Keratinocyte (primary cell): ENCODE measurements at regions not wholly inside any gene's neighbourhood (a gene's known extent, or its start where the extent isn't known, plus 50 kb on each side); places are given as distances from the start of the nearest gene placed in this dataset.

Source experiments
- DNase-seq: peaks from one replicate; pipeline ENCODE4 v3.0.0-alpha.2; 2011; ENCODE audit warnings: low read depth, missing footprints, low spot score
- FAIRE-seq: peaks from 2 replicates; lab custom pipeline; 2011; peaks lifted over from hg19 to GRCh38; lab: Jason Lieb, UNC
- H2AFZ ChIP-seq: 2 replicates; pipeline ENCODE4 v1.6.0; 2012; ENCODE audit warnings: low read length, control low read depth, inconsistent platforms; ENCODE audit not compliant: control insufficient read depth
- H3K27ac ChIP-seq: 2 replicates; pipeline ENCODE4 v1.5.1; 2011; ENCODE audit warnings: low read length; ENCODE audit not compliant: control insufficient read depth, insufficient read depth
- H3K27me3 ChIP-seq: 3 replicates; pipeline ENCODE4 v1.6.0; 2011; ENCODE audit warnings: low read length; ENCODE audit not compliant: control insufficient read depth, insufficient read depth; ENCODE audit errors: extremely low read depth
- H3K36me3 ChIP-seq, 2 experiments: 2 replicates in 1 of 2; 3 replicates in 1 of 2; pipeline ENCODE4 v1.5.1; 2011; ENCODE audit warnings: low read length in 2 of 2, mild to moderate bottlenecking in 1 of 2; ENCODE audit not compliant: control insufficient read depth in 2 of 2, insufficient read depth in 2 of 2; ENCODE audit errors: extremely low read depth in 1 of 2
- H3K4me1 ChIP-seq: 3 replicates; pipeline ENCODE4 v1.5.1; 2011; ENCODE audit warnings: low read length; ENCODE audit not compliant: control insufficient read depth, insufficient read depth; ENCODE audit errors: extremely low read depth
- H3K4me2 ChIP-seq: 3 replicates; pipeline ENCODE4 v1.6.0; 2011; ENCODE audit warnings: low read depth, low read length; ENCODE audit not compliant: control insufficient read depth, insufficient read depth; ENCODE audit errors: extremely low read depth
- H3K4me3 ChIP-seq, 3 experiments: fragments of 200-600 bp in 1 of 3; sonication (generic) in 1 of 3; 2 replicates in 2 of 3; 3 replicates in 1 of 3; pipeline ENCODE4 v1.5.1; 2011 to 2016; ENCODE audit warnings: low read length in 3 of 3, mild to moderate bottlenecking in 3 of 3, control low read depth in 2 of 3, inconsistent platforms in 1 of 3, low read depth in 1 of 3, mixed read lengths in 1 of 3, mixed run types in 1 of 3, moderate library complexity in 1 of 3; ENCODE audit not compliant: control insufficient read depth in 2 of 3, insufficient read depth in 2 of 3; ENCODE audit errors: extremely low read depth in 1 of 3
- H3K79me2 ChIP-seq: 2 replicates; pipeline ENCODE4 v1.6.0; 2012; ENCODE audit warnings: low read length; ENCODE audit not compliant: control insufficient read depth, insufficient read depth
- H3K9ac ChIP-seq: 3 replicates; pipeline ENCODE4 v1.6.0; 2011; ENCODE audit warnings: low read length; ENCODE audit not compliant: control insufficient read depth, insufficient read depth; ENCODE audit errors: extremely low read depth
- H3K9me1 ChIP-seq: 3 replicates; pipeline ENCODE4 v1.6.0; 2011; ENCODE audit warnings: low read length; ENCODE audit not compliant: control insufficient read depth, insufficient read depth; ENCODE audit errors: extremely low read depth
- H3K9me3 ChIP-seq: 2 replicates; pipeline ENCODE4 v1.5.1; 2012; ENCODE audit warnings: low read depth, low read length; ENCODE audit not compliant: control insufficient read depth
- H4K20me1 ChIP-seq: 3 replicates; pipeline ENCODE4 v1.6.0; 2011; ENCODE audit warnings: low read length; ENCODE audit not compliant: control insufficient read depth, insufficient read depth; ENCODE audit errors: extremely low read depth
- CTCF ChIP-seq, 3 experiments: IDR thresholded peaks in 1 of 3; conservative IDR thresholded peaks in 1 of 3; optimal IDR thresholded peaks in 1 of 3; 2 replicates in 2 of 3; 3 replicates in 1 of 3; pipeline versions ENCODE3 to v1.5.1; 2011; ENCODE audit warnings: low read length in 3 of 3, mild to moderate bottlenecking in 3 of 3, moderate library complexity in 2 of 3, control low read depth in 1 of 3, inconsistent platforms in 1 of 3; ENCODE audit not compliant: insufficient read depth in 2 of 3; ENCODE audit errors: extremely low read depth in 1 of 3
- EZH2 ChIP-seq: IDR thresholded peaks from one replicate; pipeline ENCODE4 v1.6.1; 2012; ENCODE audit warnings: inconsistent platforms, mild to moderate bottlenecking, low read length, moderate library complexity
- dilution Hi-C: fragments of 300-500 bp; cut with MboI; formaldehyde crosslinking; loops from one replicate; pipeline ENCODE4 v1.7.0; 2020; ENCODE audit warnings: low sequenced_read_pairs; ENCODE audit not compliant: extremely low pct_ligation_motif_present

- no peak for FAIRE-seq
- H3K27ac ChIP-seq: no peak overlapping the region
- dilution Hi-C loops: no loop called here
These were observed 756.2 kb downstream of the CDH9 start for GRCh38 chr5:26282190-26282589.

DNA sequence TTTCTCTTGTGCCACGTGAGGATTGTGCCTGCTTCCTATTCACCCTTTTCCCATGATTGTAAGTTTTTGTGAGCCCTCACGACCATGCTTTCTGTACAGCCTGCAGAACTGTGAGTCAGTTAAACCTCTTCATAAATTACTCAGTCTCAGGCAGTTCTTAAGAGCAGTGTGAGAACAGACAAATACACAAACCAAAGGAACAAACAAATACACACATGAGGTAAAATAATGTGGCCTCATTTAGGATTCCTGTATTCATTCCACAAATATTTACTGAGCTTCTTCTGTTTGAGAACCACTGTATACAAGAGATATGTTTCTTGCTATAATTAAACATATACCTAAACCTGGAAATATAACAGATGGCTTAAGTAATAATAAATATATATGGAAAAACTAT is 760.3 kb downstream of the CDH9 start:
- no peaks in the 10 kb centered on the region for H3K79me2 ChIP-seq
- H3K9me3 ChIP-seq: no peaks in the 10 kb centered on the region
- no peak for FAIRE-seq
- H3K4me1 ChIP-seq: no peaks in the 10 kb centered on the region
- TF ChIP-seq EZH2 (no peak), CTCF (optimal IDR thresholded peaks at IDR 0.05 in 1 of 3, IDR thresholded peaks at IDR 0.05 in 1 of 3, conservative IDR thresholded peaks at IDR 0.05 in 1 of 3; ENCODE audit: extremely low read depth in 1 of 3, insufficient read depth in 2 of 3, low read length in 3 of 3) (no peak)
- no peak overlapping the region for H2AFZ ChIP-seq
- dilution Hi-C loops: no loop called here
- no peaks in the 10 kb centered on the region for H3K36me3 ChIP-seq
- no peaks in the 10 kb centered on the region for H4K20me1 ChIP-seq
- H3K27me3 ChIP-seq: no peaks in the 10 kb centered on the region
- no peak overlapping the region for H3K4me2 ChIP-seq
- DNase-seq: no peak
- H3K4me3 ChIP-seq: no peak overlapping the region
- no peak overlapping the region for H3K27ac ChIP-seq
- no peak overlapping the region for H3K9ac ChIP-seq
- no peaks in the 10 kb centered on the region for H3K9me1 ChIP-seq

More at GRCh38 chr5:26282190-26282589, 756.2 kb downstream of the CDH9 start:
- Histone ChIP-seq H4K20me1 (no peaks in the 10 kb centered on the region), H3K4me1 (no peaks in the 10 kb centered on the region), H2AFZ (no peak overlapping the region), H3K36me3 (no peaks in the 10 kb centered on the region), H3K27me3 (no peaks in the 10 kb centered on the region), H3K79me2 (no peaks in the 10 kb centered on the region), H3K9ac (no peak overlapping the region), H3K4me2 (no peak overlapping the region), H3K4me3 (no peak overlapping the region), H3K9me3 (no peaks in the 10 kb centered on the region), H3K9me1 (no peaks in the 10 kb centered on the region)
- no peak for TF ChIP-seq CTCF (optimal IDR thresholded peaks at IDR 0.05 in 1 of 3, IDR thresholded peaks at IDR 0.05 in 1 of 3, conservative IDR thresholded peaks at IDR 0.05 in 1 of 3; ENCODE audit: extremely low read depth in 1 of 3, insufficient read depth in 2 of 3, low read length in 3 of 3)
- no peak for TF ChIP-seq EZH2
- DNase-seq: no peak
